K562 (cell line): ENCODE measurements at regions not wholly inside any gene's neighbourhood (a gene's known extent, or its start where the extent isn't known, plus 50 kb on each side); places are given as distances from the start of the nearest gene placed in this dataset.

ENCODE experiments used
- ATAC-seq: fragments of 200-7000 bp; cut with Tn5 transposase; 3 replicates; pipeline ENCODE4 v1.9.1; 2020; ENCODE audit warnings: moderate library complexity
- BruUV-seq: library from RNA; stranded (reverse); fragments of 400-500 nt; replicated peaks from 2 replicates; lab custom pipeline; 2021; lab: Mats Ljungman, UMichigan
- CTCF ChIA-PET: fragments of 300-600 bp; formaldehyde crosslinking; extraction: SDS; loops from one replicate; lab custom pipeline; 2021; ENCODE audit warnings: low intra/inter-chr PET ratio; lab: Yijun Ruan, JAX
- POLR2A ChIA-PET: fragments of 300-600, 350-650 bp; sonication (Branson Sonifier 250); formaldehyde crosslinking; extraction: SDS; loops from one replicate; lab custom pipeline; 2021; ENCODE audit warnings: antibody characterized with exemption, inconsistent platforms; lab: Yijun Ruan, JAX
- DNase-seq, 4 experiments: peaks; one replicate each; pipeline versions ENCODE4 v3.0.0 to v3.0.0-alpha.2; 2011 to 2018; ENCODE audit warnings: low spot score in 3 of 4, mixed read lengths in 3 of 4; ENCODE audit errors: extremely low read depth in 1 of 4
- FAIRE-seq: peaks from 2 replicates; lab custom pipeline; 2011; peaks lifted over from hg19 to GRCh38; lab: Jason Lieb, UNC
- H2AFZ ChIP-seq: 2 replicates; pipeline ENCODE4 v1.6.0; 2011; ENCODE audit warnings: low read depth, low read length, control low read depth, inconsistent platforms
- H3K27ac ChIP-seq: fragments of 200-600 bp; 3 replicates; pipeline ENCODE4 v1.8.0; 2011; ENCODE audit warnings: low read depth, mild to moderate bottlenecking, control low read depth, inconsistent platforms, low read length, moderate library complexity, mixed read lengths; ENCODE audit errors: extremely low read depth
- H3K27me3 ChIP-seq, 2 experiments: fragments of 300-600 bp in 1 of 2; 2 replicates in 1 of 2; 3 replicates in 1 of 2; pipeline versions ENCODE4 v1.6.0 to v1.8.0; 2011; ENCODE audit warnings: inconsistent platforms in 2 of 2, low read length in 2 of 2, mild to moderate bottlenecking in 1 of 2, mixed read lengths in 1 of 2, moderate library complexity in 1 of 2; ENCODE audit not compliant: control insufficient read depth in 2 of 2, insufficient read depth in 2 of 2
- H3K36me3 ChIP-seq: fragments of 300-600 bp; 3 replicates; pipeline ENCODE4 v1.8.0; 2011; ENCODE audit warnings: mild to moderate bottlenecking, low read length, inconsistent platforms; ENCODE audit not compliant: control insufficient read depth, insufficient read depth
- H3K4me1 ChIP-seq, 2 experiments: fragments of 200-600 bp in 1 of 2; replicated peaks in 1 of 2; 2 replicates in 1 of 2; 3 replicates in 1 of 2; pipeline versions ENCODE4 v1.5.1 to v1.8.0; 2011; ENCODE audit warnings: inconsistent platforms in 2 of 2, low read length in 2 of 2, mild to moderate bottlenecking in 1 of 2, mixed read lengths in 1 of 2, moderate library complexity in 1 of 2; ENCODE audit not compliant: control insufficient read depth in 2 of 2, insufficient read depth in 2 of 2
- H3K4me2 ChIP-seq: 2 replicates; pipeline ENCODE4 v1.6.1; 2011; ENCODE audit warnings: low read length, control low read depth, inconsistent platforms, mixed read lengths; ENCODE audit not compliant: insufficient read depth
- H3K4me3 ChIP-seq: fragments of 200-600 bp; sonication (generic), shearing (Covaris generic); 2 replicates; pipeline ENCODE4 v1.5.1; 2016; ENCODE audit warnings: control low read depth, inconsistent platforms
- H3K79me2 ChIP-seq: fragments of 200-600 bp; 3 replicates; pipeline ENCODE4 v1.8.0; 2011; ENCODE audit warnings: low read length, inconsistent platforms; ENCODE audit not compliant: control insufficient read depth, insufficient read depth
- H3K9ac ChIP-seq, 2 experiments: 2 replicates each; pipeline versions ENCODE4 v1.6.0 to v1.6.1; 2011; ENCODE audit warnings: low read depth in 2 of 2, low read length in 2 of 2, control low read depth in 1 of 2, inconsistent platforms in 1 of 2, mild to moderate bottlenecking in 1 of 2, mixed read lengths in 1 of 2; ENCODE audit not compliant: insufficient read depth in 1 of 2
- H3K9me1 ChIP-seq: one replicate; pipeline ENCODE4 v1.6.0; 2011; ENCODE audit warnings: inconsistent platforms, mild to moderate bottlenecking, low read length, moderate library complexity; ENCODE audit not compliant: control insufficient read depth, insufficient read depth
- H3K9me3 ChIP-seq: replicated peaks from 2 replicates; pipeline ENCODE4 v1.5.1; 2011; ENCODE audit warnings: low read depth, low read length, inconsistent platforms; ENCODE audit not compliant: control insufficient read depth, insufficient read depth
- H4K20me1 ChIP-seq: replicated peaks from 2 replicates; pipeline ENCODE4 v1.6.1; 2011; ENCODE audit warnings: low read length, inconsistent platforms, mixed read lengths; ENCODE audit not compliant: control insufficient read depth, insufficient read depth
- BRCA1 ChIP-seq, 2 experiments: fragments of 450-650 bp in 1 of 2; sonication (generic) in 1 of 2; formaldehyde crosslinking in 1 of 2; IDR thresholded peaks; 2 replicates each; pipeline versions ENCODE4 v1.5.0 to v1.6.1; 2017 to 2020; ENCODE audit warnings: mild to moderate bottlenecking in 1 of 2, missing genetic modification reagents in 1 of 2
- BRD4 ChIP-seq: fragments of 200-600 bp; sonication (generic); IDR thresholded peaks from 2 replicates; pipeline ENCODE4 v1.6.1; 2017; ENCODE audit warnings: inconsistent platforms
- CAMTA2 ChIP-seq: fragments of 250-450 bp; sonication (Bioruptor Pico); conservative IDR thresholded peaks from 2 replicates; pipeline ENCODE4 v1.5.1; 2022
- CBFB ChIP-seq: sonication (generic); formaldehyde crosslinking; IDR thresholded peaks from 2 replicates; pipeline ENCODE4 v1.4.0; 2020; ENCODE audit warnings: mild to moderate bottlenecking, missing genetic modification reagents
- CTCFL ChIP-seq: IDR thresholded peaks from 2 replicates; pipeline ENCODE4 v1.6.1; 2011; ENCODE audit warnings: borderline replicate concordance, low read depth, mild to moderate bottlenecking, moderate library complexity, low read length; ENCODE audit not compliant: insufficient read depth, poor library complexity, severe bottlenecking
- ELF4 ChIP-seq: fragments of 450-650 bp; formaldehyde crosslinking; IDR thresholded peaks from 2 replicates; pipeline ENCODE4 v1.4.0; 2022; ENCODE audit warnings: missing genetic modification characterization
- ETV5 ChIP-seq: sonication (generic); formaldehyde crosslinking; IDR thresholded peaks from 2 replicates; pipeline ENCODE4 v1.4.0; 2020; ENCODE audit warnings: low read depth, mild to moderate bottlenecking, missing genetic modification reagents
- GATAD2B ChIP-seq: fragments of 450-650 bp; IDR thresholded peaks from 2 replicates; pipeline ENCODE4 v1.6.1; 2017; ENCODE audit warnings: mild to moderate bottlenecking, borderline replicate concordance
- HNRNPL ChIP-seq: fragments of 200-400 bp; formaldehyde crosslinking; IDR thresholded peaks from 2 replicates; pipeline ENCODE4 v1.6.1; 2017; ENCODE audit warnings: low read depth, mild to moderate bottlenecking, low read length
- NFXL1 ChIP-seq: fragments of 450-650 bp; formaldehyde crosslinking; IDR thresholded peaks from 2 replicates; pipeline ENCODE4 v1.4.0; 2021; ENCODE audit warnings: mild to moderate bottlenecking
- RBM34 ChIP-seq: fragments of 200-400 bp; formaldehyde crosslinking; IDR thresholded peaks from 2 replicates; pipeline ENCODE4 v1.6.1; 2018; ENCODE audit warnings: low read length, borderline replicate concordance; ENCODE audit not compliant: insufficient read depth
- SOX6 ChIP-seq: fragments of 450-650 bp; IDR thresholded peaks from 2 replicates; pipeline ENCODE4 v1.6.1; 2014; ENCODE audit warnings: mild to moderate bottlenecking
- ZKSCAN1 ChIP-seq: fragments of 150-350 bp; IDR thresholded peaks from 2 replicates; pipeline ENCODE4 v1.6.1; 2016; ENCODE audit warnings: low read depth, low read length
- WGBS: fragments of 100-300 bp; shearing (Covaris generic); methylation state at CpG from one replicate; pipeline ENCODE4 v1.1.6; 2016; ENCODE audit warnings: low coverage, mixed read lengths; ENCODE audit not compliant: insufficient coverage; ENCODE audit errors: missing lambda C conversion rate; 5-methylcytosine and 5-hydroxymethylcytosine counted together
- in situ Hi-C: fragments of 300-500 bp; cut with MboI; formaldehyde crosslinking; loops from 4 replicates; pipeline ENCODE4 v1.15.0; 2018; ENCODE audit warnings: inconsistent platforms, mixed read lengths
- intact Hi-C: fragments of 100-400 bp; cut with micrococcal nuclease; formaldehyde crosslinking; loops from 2 replicates; pipeline ENCODE4 v1.14.2; 2022

GRCh38 chr5:107228226-107228625 lies 442.5 kb downstream of the EFNA5 start:
- no peak overlapping the region for H3K9ac ChIP-seq
- no peak overlapping the region for H3K4me3 ChIP-seq
- no peaks in the 10 kb centered on the region for H4K20me1 ChIP-seq
- FAIRE-seq (no peak), DNase-seq (no peak)
- H3K27ac ChIP-seq: no peak overlapping the region
- H3K4me2 ChIP-seq: no peak overlapping the region
- no peaks in the 10 kb centered on the region for H3K9me1 ChIP-seq
- H3K4me1 ChIP-seq: no peaks in the 10 kb centered on the region
- H3K27me3 ChIP-seq: no peaks in the 10 kb centered on the region
- H3K79me2 ChIP-seq: no peaks in the 10 kb centered on the region
- intact Hi-C loops: no loop called here
- TF ChIP-seq BRD4 (no peak), CAMTA2 (CRISPR knock-in tag) (no peak), ZKSCAN1 (no peak), CTCFL (no peak), ELF4 (no peak), HNRNPL (no peak), CBFB (CRISPR knock-in tag) (no peak), SOX6 (no peak), ETV5 (CRISPR knock-in tag) (no peak), BRCA1 (IDR thresholded peaks at IDR 0.05) (no peak), BRCA1 (CRISPR knock-in tag; IDR thresholded peaks at IDR 0.05) (no peak), RBM34 (no peak), GATAD2B (no peak), NFXL1 (no peak)
- TF ChIP-seq, all 486 proteins: peak for 0
- ChIA-PET POLR2A (no interaction called here), CTCF (no interaction called here)
- ATAC-seq: no peak
- Histone ChIP-seq H3K9me3 (no peaks in the 10 kb centered on the region), H3K36me3 (no peaks in the 10 kb centered on the region), H2AFZ (no peak overlapping the region)
- WGBS: 0% methylated on average over 2 of the region's 2 CpGs
- in situ Hi-C loops: no loop called here
- no TSS peak for BruUV-seq
